ENCODE measurements at regions not wholly inside any gene's neighbourhood (a gene's known extent, or its start where the extent isn't known, plus 50 kb on each side); places are given as distances from the start of the nearest gene placed in this dataset.
"Not testable (repeated sequence)": the region's sequence is repeated elsewhere in the genome, so short reads cannot be mapped to it uniquely, and the experiment has no call there.

DNA sequence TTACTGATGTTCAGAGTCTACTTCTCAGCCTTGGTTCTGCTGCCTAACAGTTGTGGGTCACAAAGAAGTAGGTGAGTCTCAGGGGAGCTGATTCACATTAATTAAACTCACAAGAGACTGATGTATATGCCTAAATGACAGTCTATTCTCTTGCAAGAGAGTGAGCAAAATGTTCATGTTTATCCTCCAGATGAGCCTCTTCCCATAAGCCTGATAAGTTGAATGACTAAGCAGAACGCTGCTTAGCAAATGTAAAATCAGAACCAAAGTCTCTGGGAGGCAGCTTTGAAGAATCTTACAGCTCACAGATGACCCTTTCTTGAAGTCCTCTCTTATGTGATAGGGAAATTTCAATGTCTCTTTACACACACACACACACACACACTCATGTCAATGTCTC is 1092.2 kb downstream of the TYW1 start:
- no peak for DNase-seq (ENCODE audit: low spot score)

GRCh38 chr7:68090256-68090655 is 1093.6 kb downstream of the TYW1 start:
- not testable (repeated sequence) for DNase-seq (ENCODE audit: low spot score)

- DNase-seq (ENCODE audit: low spot score): no peak
Observed at GRCh38 chr7:68103319-68103718, 1106.7 kb downstream of the TYW1 start.

DNA sequence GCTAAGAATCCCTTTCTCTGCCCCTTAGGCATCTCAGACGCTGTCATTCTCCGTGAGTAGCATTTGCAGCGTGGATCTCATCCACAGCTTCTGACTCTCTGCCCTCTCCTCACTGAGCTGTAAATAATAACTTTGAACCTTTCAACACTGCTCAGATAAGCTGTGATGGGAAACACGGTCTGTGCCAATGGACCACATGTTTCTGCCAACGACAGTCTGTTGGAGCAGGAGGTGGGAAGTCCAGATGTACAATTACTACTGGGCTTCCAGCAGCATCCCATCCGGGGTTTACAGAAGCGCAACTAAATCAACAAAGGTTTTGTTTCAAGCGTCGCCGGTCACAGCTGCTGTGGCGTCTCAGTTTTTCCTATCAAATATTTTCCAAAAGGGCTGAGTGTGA is 1110.6 kb downstream of the TYW1 start:
- DNase-seq (ENCODE audit: low spot score): no peak

- no peak for DNase-seq (ENCODE audit: low spot score)
Observed at GRCh38 chr7:68107968-68108367, 1111.3 kb downstream of the TYW1 start.

- no peak for DNase-seq (ENCODE audit: low spot score)
Observed at GRCh38 chr7:68109299-68109698, 1112.7 kb downstream of the TYW1 start.

- DNase-seq (ENCODE audit: low spot score): no peak
Observed at GRCh38 chr7:68119411-68119810, 1122.8 kb downstream of the TYW1 start.

DNA sequence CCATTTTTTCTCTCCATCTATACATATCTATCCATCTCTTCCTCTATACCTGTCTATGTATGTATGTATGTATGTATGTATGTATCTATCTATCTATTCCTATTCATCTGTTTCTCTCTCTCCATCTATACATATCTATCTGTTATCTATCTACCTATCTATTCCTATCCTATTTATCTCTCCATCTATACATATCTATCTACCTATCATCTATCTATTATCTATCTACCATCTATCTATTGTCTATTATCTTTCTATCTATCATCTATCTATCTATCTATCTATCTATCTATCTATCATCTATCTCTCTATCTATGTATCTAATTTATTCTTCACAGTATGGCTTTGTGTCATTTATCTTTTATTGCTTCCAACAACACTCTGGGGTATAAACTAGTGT is 1124.4 kb downstream of the TYW1 start:
- no peak for DNase-seq (ENCODE audit: low spot score)

DNA sequence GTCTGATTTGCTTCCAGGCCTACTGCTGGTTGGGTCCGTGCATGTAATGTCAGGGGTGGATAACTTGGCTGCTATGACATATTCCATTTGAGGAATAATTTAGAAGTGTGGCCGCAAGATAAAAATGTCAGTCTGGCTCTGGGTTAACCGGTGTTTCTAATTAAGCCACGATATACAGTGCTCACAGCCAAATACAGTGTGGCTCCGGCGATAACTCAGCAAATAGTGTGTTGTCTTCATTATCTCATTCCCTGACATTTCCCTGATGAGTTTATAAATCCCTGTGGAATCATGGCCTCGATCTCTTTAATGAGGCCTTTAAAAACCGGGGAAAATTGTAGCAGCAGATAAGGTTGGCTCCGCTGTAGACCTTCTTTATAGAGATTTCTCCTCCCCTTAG is 1125.0 kb downstream of the TYW1 start:
- DNase-seq (ENCODE audit: low spot score): no peak

GRCh38 chr7:68122801-68123200 is 1126.2 kb downstream of the TYW1 start:
- no peak for DNase-seq (ENCODE audit: low spot score)

- no peak for DNase-seq (ENCODE audit: low spot score)
Observed at GRCh38 chr7:68125168-68125567, 1128.5 kb downstream of the TYW1 start.

GRCh38 chr7:68133045-68133444 is 1136.4 kb downstream of the TYW1 start:
- no peak for DNase-seq (ENCODE audit: low spot score)

- no peak for DNase-seq (ENCODE audit: low spot score)
Observed at GRCh38 chr7:68143345-68143744, 1146.7 kb downstream of the TYW1 start.

DNA sequence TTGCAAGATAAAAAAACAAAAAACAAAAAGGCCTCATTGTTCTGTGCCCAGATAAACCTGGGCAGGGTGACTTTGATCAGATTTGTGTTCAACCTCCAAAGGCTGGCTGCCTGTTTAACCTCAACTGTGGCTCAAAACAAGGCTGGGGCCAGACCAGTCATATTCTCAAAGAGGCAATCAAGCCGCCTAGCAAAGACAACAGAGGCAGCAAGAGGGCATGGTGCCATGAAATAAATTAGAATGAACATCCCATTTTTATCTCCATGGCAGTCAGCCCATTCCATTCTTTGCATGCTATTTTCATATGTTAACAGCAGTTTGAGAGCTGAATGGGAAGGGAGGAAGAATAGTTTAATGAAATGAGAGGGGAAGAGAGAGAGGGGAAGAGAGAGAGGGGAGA is 1150.3 kb downstream of the TYW1 start:
- no peak for DNase-seq (ENCODE audit: low spot score)

DNA sequence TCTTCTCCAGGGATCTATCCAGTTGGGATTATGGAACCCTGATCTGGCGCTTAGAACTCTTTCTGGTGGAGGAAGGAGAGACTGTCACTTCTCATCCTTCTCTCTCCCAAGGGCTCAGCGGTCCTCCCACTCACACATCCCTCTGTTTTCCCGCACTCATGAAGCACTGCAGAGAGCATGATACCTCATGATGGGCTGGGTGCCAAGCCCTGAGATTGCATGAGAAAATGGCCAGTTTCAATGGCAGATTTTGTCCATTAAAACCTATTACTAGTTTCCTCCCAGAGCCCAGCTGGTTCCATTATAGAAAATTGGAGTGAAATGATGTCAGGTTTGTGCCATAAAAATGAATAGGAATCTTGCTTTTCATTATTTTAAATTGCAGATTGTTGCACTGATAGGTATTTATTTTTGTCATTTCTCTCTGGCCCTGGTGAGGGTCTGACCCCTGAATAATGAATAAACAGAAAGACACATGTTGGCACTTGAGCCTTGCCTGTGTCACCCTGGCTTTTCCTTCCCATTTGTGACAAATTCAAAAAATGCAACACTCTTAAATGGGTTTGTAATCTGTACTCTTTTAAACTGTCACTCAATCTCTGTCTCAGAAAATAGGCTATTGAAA is 1151.1 kb downstream of the TYW1 start:
- no peak for DNase-seq (ENCODE audit: low spot score)

GRCh38 chr7:68148440-68148839 is 1151.8 kb downstream of the TYW1 start:
- DNase-seq (ENCODE audit: low spot score): no peak

- no peak for DNase-seq (ENCODE audit: low spot score)
Observed at GRCh38 chr7:68152205-68152604, 1155.6 kb downstream of the TYW1 start.

DNA sequence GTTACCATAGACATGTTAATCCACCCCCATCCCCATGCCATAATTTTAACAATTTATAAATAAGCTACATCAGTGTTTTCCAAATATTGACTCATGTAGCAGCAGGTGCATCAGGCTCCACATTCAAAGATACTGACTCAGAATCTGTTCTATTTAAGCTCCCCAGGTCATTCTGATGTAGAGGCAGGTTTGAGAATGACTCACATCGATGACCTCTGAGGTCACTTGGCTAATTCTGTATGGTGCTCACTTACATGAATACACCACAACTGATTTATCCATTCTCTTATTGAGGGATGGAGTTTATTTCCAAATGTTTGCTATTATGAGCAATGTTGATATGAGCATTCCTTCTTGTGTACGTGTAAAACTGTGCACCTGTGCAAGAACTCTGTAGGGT is 1159.0 kb downstream of the TYW1 start:
- no peak for DNase-seq (ENCODE audit: low spot score)

DNA sequence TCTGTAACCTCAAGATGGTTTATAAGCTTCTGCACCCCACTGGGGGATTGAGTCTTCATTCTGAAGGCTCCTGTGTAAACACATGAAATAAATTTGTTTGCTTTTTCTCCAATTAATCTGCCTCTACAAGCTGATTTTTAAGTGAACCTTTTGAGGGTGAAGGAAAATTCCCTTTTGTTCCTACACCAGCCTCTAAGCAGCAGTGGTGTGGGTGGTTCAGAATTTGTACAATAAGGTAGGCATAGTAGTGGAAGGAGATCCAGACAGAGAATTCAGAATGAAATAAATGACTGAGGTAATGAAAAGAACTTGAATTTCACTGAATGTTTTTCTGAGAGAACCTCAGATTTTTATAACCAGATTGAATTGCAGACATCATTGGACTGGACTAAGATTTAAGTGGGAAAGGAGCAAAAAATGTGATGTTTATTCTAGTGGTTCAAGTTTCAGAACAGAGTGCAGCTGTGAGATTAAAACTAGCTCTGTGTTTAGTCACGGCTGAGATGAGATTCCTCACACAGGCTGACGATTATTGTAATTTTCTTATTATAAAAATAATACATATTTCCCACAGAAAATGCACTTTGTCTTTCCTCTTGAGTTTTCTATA is 1162.2 kb downstream of the TYW1 start:
- no peak for DNase-seq (ENCODE audit: low spot score)

GRCh38 chr7:68162712-68163111 is 1166.1 kb downstream of the TYW1 start:
- DNase-seq (ENCODE audit: low spot score): no peak

GRCh38 chr7:68166525-68166924 is 1169.9 kb downstream of the TYW1 start:
- no peak for DNase-seq (ENCODE audit: low spot score)

DNA sequence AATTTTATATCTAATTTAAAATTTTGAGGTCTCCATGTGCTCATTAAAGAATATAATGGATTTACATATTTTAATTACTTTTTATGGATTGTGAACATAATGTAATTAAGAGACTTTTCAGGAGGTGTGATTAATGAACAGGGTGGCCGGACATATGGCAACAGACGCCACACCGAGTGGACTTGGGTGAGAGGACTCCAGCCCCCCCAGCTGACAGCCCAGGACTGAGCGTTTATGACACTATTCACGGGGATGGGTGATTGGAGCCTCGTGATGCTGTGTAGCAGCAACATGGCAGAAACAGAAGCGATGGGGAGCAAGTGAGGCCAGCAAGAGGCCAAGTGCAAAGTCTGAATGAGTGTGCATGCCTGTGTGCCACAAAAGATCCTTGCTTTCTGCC is 1176.9 kb downstream of the TYW1 start:
- no peak for DNase-seq (ENCODE audit: low spot score)

DNA sequence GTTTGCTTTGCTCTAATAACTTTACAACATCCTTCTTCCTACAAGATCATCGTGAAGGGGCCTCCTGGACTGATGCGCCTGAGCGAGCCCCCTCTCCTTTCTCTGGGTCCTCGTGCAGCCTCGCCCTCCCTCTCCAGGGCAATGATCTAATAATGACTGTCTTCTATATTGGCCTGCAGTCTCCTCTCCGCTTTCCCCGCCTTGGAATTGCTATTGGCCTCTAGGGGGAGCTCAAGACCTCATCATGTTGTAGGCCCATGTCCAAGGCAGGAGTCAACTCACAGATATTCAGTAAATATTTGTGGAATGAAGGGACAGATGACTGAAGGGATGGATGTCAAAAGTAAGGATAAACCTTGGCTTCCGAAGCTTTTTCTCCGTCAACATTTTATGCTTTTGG is 1180.3 kb downstream of the TYW1 start:
- DNase-seq (ENCODE audit: low spot score): peak; percentile 81

DNA sequence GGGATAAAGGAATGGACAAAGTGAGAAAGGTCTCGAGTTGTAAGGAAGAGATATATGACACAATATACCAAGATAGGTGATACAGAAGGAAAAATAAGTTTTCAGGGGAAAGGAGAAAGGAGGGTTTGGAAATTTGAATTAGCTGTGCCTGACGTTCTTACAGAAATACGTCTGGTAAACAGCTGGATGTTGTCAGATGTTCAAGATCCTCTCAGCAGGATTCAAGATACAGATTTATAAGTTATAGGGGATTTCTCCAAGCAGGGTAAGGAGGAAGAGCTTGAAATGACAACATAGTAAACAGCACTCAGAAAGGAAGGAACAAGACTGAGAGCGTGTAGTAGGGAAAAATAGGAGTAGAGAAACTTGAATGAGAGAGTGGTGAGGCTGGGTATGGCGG is 1184.1 kb downstream of the TYW1 start:
- no peak for DNase-seq (ENCODE audit: low spot score)
